ENCODE measurements at regions not wholly inside any gene's neighbourhood (a gene's known extent, or its start where the extent isn't known, plus 50 kb on each side); places are given as distances from the start of the nearest gene placed in this dataset.
"Not testable (repeated sequence)": the region's sequence is repeated elsewhere in the genome, so short reads cannot be mapped to it uniquely, and the experiment has no call there.

GRCh38 chr3:116512281-116512680 lies 67.0 kb upstream of the LSAMP start:
- TF ChIP-seq, protein P1, sequence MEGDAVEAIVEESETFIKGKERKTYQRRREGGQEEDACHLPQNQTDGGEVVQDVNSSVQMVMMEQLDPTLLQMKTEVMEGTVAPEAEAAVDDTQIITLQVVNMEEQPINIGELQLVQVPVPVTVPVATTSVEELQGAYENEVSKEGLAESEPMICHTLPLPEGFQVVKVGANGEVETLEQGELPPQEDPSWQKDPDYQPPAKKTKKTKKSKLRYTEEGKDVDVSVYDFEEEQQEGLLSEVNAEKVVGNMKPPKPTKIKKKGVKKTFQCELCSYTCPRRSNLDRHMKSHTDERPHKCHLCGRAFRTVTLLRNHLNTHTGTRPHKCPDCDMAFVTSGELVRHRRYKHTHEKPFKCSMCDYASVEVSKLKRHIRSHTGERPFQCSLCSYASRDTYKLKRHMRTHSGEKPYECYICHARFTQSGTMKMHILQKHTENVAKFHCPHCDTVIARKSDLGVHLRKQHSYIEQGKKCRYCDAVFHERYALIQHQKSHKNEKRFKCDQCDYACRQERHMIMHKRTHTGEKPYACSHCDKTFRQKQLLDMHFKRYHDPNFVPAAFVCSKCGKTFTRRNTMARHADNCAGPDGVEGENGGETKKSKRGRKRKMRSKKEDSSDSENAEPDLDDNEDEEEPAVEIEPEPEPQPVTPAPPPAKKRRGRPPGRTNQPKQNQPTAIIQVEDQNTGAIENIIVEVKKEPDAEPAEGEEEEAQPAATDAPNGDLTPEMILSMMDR (IDR thresholded peaks at IDR 0.05; ENCODE audit: low read depth, low read length, missing control alignments) = no peak
- no peak for DNase-seq (ENCODE audit: extremely low read depth, low read depth)
- H3K4me3 ChIP-seq (replicated peaks; ENCODE audit: low read depth, low read length) = no peak overlapping the region

DNA sequence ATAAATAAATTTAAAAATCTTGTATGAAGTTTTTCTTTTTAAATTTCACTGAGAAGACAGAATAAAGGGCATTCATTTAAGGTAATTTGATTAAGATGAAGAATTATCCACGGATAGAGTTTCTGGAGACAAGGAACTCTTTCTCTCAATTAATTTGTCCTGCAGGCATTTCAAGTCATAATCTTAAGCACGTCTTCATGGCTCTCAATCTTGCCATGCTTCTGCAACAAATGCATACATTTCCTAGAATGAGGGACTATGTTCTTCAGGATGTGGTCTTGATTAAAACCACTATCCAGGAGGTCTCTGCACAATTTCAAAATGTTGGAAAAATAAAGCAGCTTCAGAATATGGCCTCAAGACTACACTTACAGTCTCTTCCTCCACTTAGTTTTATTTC lies 67.6 kb upstream of the LSAMP start:
- TF ChIP-seq, protein P1 (IDR thresholded peaks at IDR 0.05; ENCODE audit: low read depth, low read length, missing control alignments) = no peak
- H3K4me3 ChIP-seq (replicated peaks; ENCODE audit: low read depth, low read length) = no peak overlapping the region
- no peak for DNase-seq (ENCODE audit: extremely low read depth, low read depth)

DNA sequence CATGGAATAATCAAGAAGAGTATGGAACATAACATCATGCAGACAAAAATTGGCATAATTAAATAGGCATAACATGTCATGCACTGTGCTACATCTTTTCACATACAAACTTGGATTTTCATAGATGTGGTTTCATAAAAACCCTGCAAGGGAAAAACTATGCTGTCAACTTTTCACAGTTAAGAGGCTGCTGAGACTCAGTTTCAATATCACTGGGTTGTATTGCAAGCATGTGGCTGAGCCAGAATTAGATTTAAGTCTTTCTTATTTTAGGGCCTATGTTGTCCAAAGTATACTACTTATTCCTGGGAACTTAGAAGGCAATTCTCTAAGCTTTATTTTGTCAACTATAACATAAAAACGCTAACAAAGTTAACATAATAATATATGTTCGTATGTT lies 70.7 kb upstream of the LSAMP start:
- H3K4me3 ChIP-seq (replicated peaks; ENCODE audit: low read depth, low read length) = no peak overlapping the region
- TF ChIP-seq, protein P1 (IDR thresholded peaks at IDR 0.05; ENCODE audit: low read depth, low read length, missing control alignments) = no peak
- DNase-seq (ENCODE audit: extremely low read depth, low read depth) = no peak

- TF ChIP-seq, protein P1 (IDR thresholded peaks at IDR 0.05; ENCODE audit: low read depth, low read length, missing control alignments) = peak; percentile 22
- no peak for DNase-seq (ENCODE audit: extremely low read depth, low read depth)
- no peak overlapping the region for H3K4me3 ChIP-seq (replicated peaks; ENCODE audit: low read depth, low read length)
These were observed 72.0 kb upstream of the LSAMP start for GRCh38 chr3:116517308-116517707.

- DNase-seq (ENCODE audit: extremely low read depth, low read depth); H3K4me3 ChIP-seq (replicated peaks; ENCODE audit: low read depth, low read length): not testable (repeated sequence)
These were observed 73.8 kb upstream of the LSAMP start for GRCh38 chr3:116519101-116519500.

DNA sequence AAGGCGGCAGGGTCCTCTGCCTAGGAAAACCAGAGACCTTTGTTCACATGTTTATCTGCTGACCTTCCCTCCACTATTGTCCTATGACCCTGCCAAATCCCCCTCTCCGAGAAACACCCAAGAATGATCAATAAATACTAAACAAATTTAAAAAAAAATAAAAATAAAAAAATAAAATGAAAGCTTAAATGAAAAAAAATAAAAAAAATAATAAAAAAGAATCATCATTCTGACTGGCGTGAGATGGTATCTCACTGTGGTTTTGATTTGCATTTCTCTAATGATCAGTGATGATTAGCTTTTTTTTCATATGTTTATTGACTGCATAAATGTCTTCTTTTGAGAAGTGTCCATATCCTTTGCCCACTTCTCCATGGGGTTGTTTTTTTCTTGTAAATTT lies 74.5 kb upstream of the LSAMP start:
- DNase-seq (ENCODE audit: extremely low read depth, low read depth); H3K4me3 ChIP-seq (replicated peaks; ENCODE audit: low read depth, low read length): not testable (repeated sequence)

DNA sequence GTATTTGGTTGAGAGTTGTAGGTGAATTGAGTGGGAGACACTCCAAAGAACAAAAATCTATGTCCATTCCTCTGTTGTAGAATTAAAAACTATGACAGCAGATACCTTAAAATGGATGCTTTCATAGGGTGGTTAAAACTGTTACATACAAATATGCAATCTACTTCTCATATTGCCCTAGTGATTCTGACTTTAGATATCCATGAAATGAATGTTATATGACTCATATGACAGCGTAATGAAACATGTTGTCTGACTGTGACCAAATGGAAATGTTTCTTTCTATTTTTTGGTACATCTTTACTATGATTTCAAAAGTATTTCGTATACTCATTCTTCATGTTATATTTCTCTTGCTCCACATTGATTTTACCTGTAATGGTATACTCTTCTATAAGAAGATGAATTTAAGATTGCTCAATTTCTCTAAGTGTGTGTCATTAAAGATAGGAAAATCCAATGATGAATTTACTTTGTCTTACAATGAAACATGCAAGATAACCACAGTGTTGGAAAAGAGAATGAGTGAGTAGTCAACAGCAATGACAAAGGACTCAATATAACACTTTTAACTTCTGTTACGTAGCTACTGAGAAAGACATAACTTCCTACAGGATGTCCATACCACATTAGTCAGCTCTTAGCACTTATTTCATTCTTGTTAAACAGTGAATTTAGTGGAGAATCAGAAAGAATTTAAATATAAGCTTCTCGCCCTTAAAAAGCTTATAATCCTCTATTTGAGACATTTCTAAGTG lies 79.3 kb upstream of the LSAMP start:
- no peak for DNase-seq (ENCODE audit: extremely low read depth, low read depth)
- no peak overlapping the region for H3K4me3 ChIP-seq (replicated peaks; ENCODE audit: low read depth, low read length)
- TF ChIP-seq, protein P1 (IDR thresholded peaks at IDR 0.05; ENCODE audit: low read depth, low read length, missing control alignments) = no peak

- DNase-seq (ENCODE audit: extremely low read depth, low read depth) = no peak
- TF ChIP-seq, protein P1 (IDR thresholded peaks at IDR 0.05; ENCODE audit: low read depth, low read length, missing control alignments) = no peak
- H3K4me3 ChIP-seq (replicated peaks; ENCODE audit: low read depth, low read length) = no peak overlapping the region
These were observed 107.0 kb upstream of the LSAMP start for GRCh38 chr3:116552246-116552645.
